HEK293T (cell line): ENCODE measurements at regions not wholly inside any gene's neighbourhood (a gene's known extent, or its start where the extent isn't known, plus 50 kb on each side); places are given as distances from the start of the nearest gene placed in this dataset.
"Not testable (repeated sequence)": the region's sequence is repeated elsewhere in the genome, so short reads cannot be mapped to it uniquely, and the experiment has no call there.

Source experiments
- BHLHE40 ChIP-seq: fragments of 450-650 bp; IDR thresholded peaks from 2 replicates; pipeline ENCODE4 v1.6.1; 2016; ENCODE audit warnings: mild to moderate bottlenecking, moderate library complexity, borderline replicate concordance
- SP1 ChIP-seq: fragments of 450-650 bp; IDR thresholded peaks from 2 replicates; pipeline ENCODE4 v1.6.1; 2017

- TF ChIP-seq BHLHE40, SP1: not testable (repeated sequence)
Observed at GRCh38 chr5:123975521-123975920, 463.5 kb downstream of the CSNK1G3 start.
